ENCODE measurements at regions not wholly inside any gene's neighbourhood (a gene's known extent, or its start where the extent isn't known, plus 50 kb on each side); places are given as distances from the start of the nearest gene placed in this dataset.
"Not testable (repeated sequence)": the region's sequence is repeated elsewhere in the genome, so short reads cannot be mapped to it uniquely, and the experiment has no call there.

DNA sequence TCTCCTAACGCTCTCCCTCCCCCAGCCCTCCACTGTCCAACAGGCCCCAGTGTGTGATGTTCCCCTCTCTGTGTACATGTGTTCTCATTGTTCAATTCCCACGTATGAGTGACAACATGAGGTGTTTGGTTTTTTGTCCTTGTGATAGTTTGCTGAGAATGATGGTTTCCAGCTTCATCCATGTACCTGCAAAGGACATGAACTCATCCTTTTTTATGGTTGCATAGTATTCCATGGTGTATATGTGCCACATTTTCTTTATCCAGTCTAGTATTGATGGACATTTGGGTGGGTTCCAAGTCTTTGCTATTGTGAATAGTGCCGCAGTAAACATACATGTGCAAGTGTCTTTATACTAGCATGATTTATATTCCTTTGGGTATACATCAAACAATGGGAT is 347.4 kb downstream of the MAGEE1 start:
- not testable (repeated sequence) for H3K4me3 ChIP-seq (ENCODE audit: insufficient read length, low read depth); H3K9ac ChIP-seq (ENCODE audit: insufficient read length, low read depth); H3K9me3 ChIP-seq (ENCODE audit: insufficient read depth, low read length); H3K36me3 ChIP-seq (ENCODE audit: insufficient read depth, insufficient read length, low read length); DNase-seq (ENCODE audit: low read depth, low spot score); H3K27me3 ChIP-seq (ENCODE audit: insufficient read depth, insufficient read length); H3K4me1 ChIP-seq (ENCODE audit: insufficient read depth, insufficient read length)

DNA sequence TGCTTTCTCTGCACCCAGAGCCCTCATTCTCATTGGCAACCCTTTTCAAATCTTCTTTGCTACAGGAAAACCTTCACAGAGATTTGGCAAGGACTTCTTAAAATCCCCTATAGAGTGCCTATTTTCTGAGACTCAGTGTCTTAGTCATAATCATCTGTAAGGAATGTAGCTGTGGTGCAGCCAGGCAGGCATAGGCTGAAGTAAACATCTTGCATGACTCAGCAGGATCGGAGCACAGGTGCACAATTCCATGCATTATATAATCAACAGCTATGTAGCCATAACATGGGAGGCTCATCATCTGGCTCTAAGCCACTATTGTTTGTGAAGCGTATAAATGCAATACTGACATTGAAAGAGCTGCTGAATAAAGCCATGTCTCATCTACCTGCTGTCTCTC is 368.8 kb downstream of the MAGEE1 start:
- DNase-seq (ENCODE audit: low read depth, low spot score), result no peak
- Histone ChIP-seq H3K4me1 (ENCODE audit: insufficient read depth, insufficient read length) (no peaks in the 10 kb centered on the region), H3K36me3 (ENCODE audit: insufficient read depth, insufficient read length, low read length) (no peaks in the 10 kb centered on the region)

DNA sequence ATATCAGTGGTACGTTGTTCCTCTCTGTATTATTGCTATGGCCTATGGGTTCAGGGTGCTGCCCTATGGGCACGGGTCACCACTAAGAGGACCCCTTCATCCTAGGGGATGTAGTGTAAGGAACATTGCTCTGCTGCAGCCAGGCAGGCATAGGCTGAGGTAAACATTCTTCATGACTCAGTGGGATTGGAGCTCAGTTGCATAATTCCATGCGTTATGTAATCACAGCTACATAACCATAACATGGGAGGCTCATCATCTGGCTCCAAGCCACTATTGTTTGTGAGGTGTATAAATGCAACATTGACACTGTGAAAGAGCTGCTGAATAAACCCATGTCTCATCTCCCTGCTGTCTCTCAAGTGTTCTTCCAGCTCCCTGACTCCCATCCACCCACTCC is 375.2 kb downstream of the MAGEE1 start:
- no peak overlapping the region for H3K9ac ChIP-seq (ENCODE audit: insufficient read length, low read depth)
- no peaks in the 10 kb centered on the region for H3K36me3 ChIP-seq (ENCODE audit: insufficient read depth, insufficient read length, low read length)
- H3K4me1 ChIP-seq (ENCODE audit: insufficient read depth, insufficient read length), result no peaks in the 10 kb centered on the region
- no peaks in the 10 kb centered on the region for H3K9me3 ChIP-seq (ENCODE audit: insufficient read depth, low read length)
- H3K4me3 ChIP-seq (ENCODE audit: insufficient read length, low read depth), result no peak overlapping the region
- no peaks in the 10 kb centered on the region for H3K27me3 ChIP-seq (ENCODE audit: insufficient read depth, insufficient read length)
- DNase-seq (ENCODE audit: low read depth, low spot score), result no peak
- no peak for TF ChIP-seq YY1 (IDR thresholded peaks at IDR 0.05; ENCODE audit: insufficient read depth, insufficient read length)

More for the DNA sequence above, 368.8 kb downstream of the MAGEE1 start:
- Histone ChIP-seq H3K27me3 (ENCODE audit: insufficient read depth, insufficient read length) (no peaks in the 10 kb centered on the region), H3K4me3 (ENCODE audit: insufficient read length, low read depth) (no peak overlapping the region), H3K9me3 (ENCODE audit: insufficient read depth, low read length) (no peaks in the 10 kb centered on the region), H3K9ac (ENCODE audit: insufficient read length, low read depth) (no peak overlapping the region)
- TF ChIP-seq YY1 (IDR thresholded peaks at IDR 0.05; ENCODE audit: insufficient read depth, insufficient read length) (no peak), SUZ12 (IDR thresholded peaks at IDR 0.05; ENCODE audit: extremely low read depth, insufficient read depth, insufficient read length) (no peak), ZNF274 (IDR thresholded peaks at IDR 0.05; ENCODE audit: low read depth, low read length) (no peak)

DNA sequence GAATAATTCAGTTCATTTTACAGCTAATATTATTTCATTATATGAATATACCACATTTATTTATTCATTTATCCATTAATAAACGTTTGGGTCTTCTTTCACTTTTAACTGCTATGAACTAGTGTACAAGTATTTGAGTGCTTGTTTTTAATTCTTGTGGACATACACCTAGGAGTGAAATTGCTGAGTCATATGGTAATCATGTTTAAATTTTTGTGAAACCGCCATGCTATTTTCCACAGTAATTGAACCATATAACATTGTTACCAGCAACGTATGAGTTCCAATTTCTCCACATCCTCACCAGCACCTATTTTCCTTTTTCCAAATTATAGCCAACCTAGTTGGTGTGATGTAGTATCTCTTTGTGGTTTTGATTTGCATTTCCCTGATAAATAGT is 388.2 kb downstream of the MAGEE1 start:
- Histone ChIP-seq H3K4me3 (ENCODE audit: insufficient read length, low read depth) (no peak overlapping the region), H3K4me1 (ENCODE audit: insufficient read depth, insufficient read length) (no peaks in the 10 kb centered on the region), H3K36me3 (ENCODE audit: insufficient read depth, insufficient read length, low read length) (no peaks in the 10 kb centered on the region), H3K9ac (ENCODE audit: insufficient read length, low read depth) (no peak overlapping the region), H3K9me3 (ENCODE audit: insufficient read depth, low read length) (no peaks in the 10 kb centered on the region), H3K27me3 (ENCODE audit: insufficient read depth, insufficient read length) (no peaks in the 10 kb centered on the region)
- no peak for TF ChIP-seq SUZ12 (IDR thresholded peaks at IDR 0.05; ENCODE audit: extremely low read depth, insufficient read depth, insufficient read length)
- DNase-seq (ENCODE audit: low read depth, low spot score), result no peak

DNA sequence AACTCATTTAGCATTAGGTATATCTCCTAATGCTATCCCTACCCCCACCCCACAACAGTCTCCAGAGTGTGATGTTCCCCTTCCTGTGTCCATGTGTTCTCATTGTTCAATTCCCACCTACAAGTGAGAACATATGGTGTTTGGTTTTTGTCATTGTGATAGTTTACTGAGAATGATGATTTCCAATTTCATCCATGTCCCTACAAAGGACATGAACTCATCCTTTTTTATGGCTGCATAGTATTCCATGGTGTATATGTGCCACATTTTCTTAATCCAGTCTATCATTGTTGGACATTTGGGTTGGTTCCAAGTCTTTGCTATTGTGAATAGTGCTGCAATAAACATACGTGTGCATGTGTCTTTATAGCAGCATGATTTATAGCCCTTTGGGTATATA is 389.8 kb downstream of the MAGEE1 start:
- H3K27me3 ChIP-seq (ENCODE audit: insufficient read depth, insufficient read length); DNase-seq (ENCODE audit: low read depth, low spot score): not testable (repeated sequence)

DNA sequence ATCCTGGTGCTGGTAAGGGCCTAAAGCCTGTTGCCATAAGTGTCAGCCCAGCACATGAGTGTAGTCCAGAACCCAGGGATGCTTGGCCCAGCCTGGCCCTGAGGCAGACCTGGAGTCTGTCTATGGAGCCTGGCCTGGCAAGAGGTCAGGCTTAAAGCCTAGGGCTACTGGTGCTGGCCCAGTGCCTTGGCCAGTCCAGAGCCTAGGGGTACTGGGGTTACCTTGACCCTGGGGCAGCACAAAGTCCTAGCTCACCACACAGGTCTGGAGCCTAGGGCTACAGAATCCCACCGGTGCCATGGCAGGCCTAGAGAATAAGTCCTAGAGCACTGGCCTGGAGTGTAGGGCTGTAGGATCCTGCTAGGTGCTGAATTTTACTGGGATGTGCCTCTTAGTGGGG is 393.8 kb downstream of the MAGEE1 start:
- no peaks in the 10 kb centered on the region for H3K9me3 ChIP-seq (ENCODE audit: insufficient read depth, low read length)
- DNase-seq (ENCODE audit: low read depth, low spot score), result no peak
- no peak overlapping the region for H3K9ac ChIP-seq (ENCODE audit: insufficient read length, low read depth)
- TF ChIP-seq ZNF274 (IDR thresholded peaks at IDR 0.05; ENCODE audit: low read depth, low read length), result no peak
- no peak for TF ChIP-seq YY1 (IDR thresholded peaks at IDR 0.05; ENCODE audit: insufficient read depth, insufficient read length)
- no peak for TF ChIP-seq SUZ12 (IDR thresholded peaks at IDR 0.05; ENCODE audit: extremely low read depth, insufficient read depth, insufficient read length)
- no peaks in the 10 kb centered on the region for H3K36me3 ChIP-seq (ENCODE audit: insufficient read depth, insufficient read length, low read length)
- H3K4me1 ChIP-seq (ENCODE audit: insufficient read depth, insufficient read length), result no peaks in the 10 kb centered on the region
- H3K4me3 ChIP-seq (ENCODE audit: insufficient read length, low read depth), result no peak overlapping the region
- no peaks in the 10 kb centered on the region for H3K27me3 ChIP-seq (ENCODE audit: insufficient read depth, insufficient read length)

More for the DNA sequence above, 389.8 kb downstream of the MAGEE1 start:
- not testable (repeated sequence) for H3K4me3 ChIP-seq (ENCODE audit: insufficient read length, low read depth); H3K9me3 ChIP-seq (ENCODE audit: insufficient read depth, low read length); H3K36me3 ChIP-seq (ENCODE audit: insufficient read depth, insufficient read length, low read length); H3K4me1 ChIP-seq (ENCODE audit: insufficient read depth, insufficient read length); H3K9ac ChIP-seq (ENCODE audit: insufficient read length, low read depth)

DNA sequence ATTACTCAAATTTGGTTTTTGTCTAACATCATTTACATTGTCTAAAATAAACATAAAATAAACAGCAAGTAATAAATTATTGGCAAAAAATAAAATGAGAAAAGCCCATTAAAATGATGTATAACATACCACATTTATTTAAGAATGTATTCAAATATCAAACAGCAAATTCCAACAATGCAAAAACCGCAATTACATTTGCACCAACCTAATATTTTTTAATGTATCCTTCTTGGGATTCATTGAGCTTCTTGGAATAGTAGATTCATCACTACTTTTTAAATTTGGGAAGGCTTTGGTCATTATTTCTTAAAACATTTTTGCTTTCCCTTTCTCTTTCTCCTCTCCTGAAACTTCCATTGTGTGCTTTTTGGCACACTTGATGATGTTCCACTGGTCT is 400.2 kb downstream of the MAGEE1 start:
- H3K27me3 ChIP-seq (ENCODE audit: insufficient read depth, insufficient read length), result no peaks in the 10 kb centered on the region
- H3K9me3 ChIP-seq (ENCODE audit: insufficient read depth, low read length), result no peaks in the 10 kb centered on the region
- no peak for DNase-seq (ENCODE audit: low read depth, low spot score)
- H3K4me3 ChIP-seq (ENCODE audit: insufficient read length, low read depth), result no peak overlapping the region
- no peaks in the 10 kb centered on the region for H3K4me1 ChIP-seq (ENCODE audit: insufficient read depth, insufficient read length)
- H3K36me3 ChIP-seq (ENCODE audit: insufficient read depth, insufficient read length, low read length), result no peaks in the 10 kb centered on the region
- no peak overlapping the region for H3K9ac ChIP-seq (ENCODE audit: insufficient read length, low read depth)
- TF ChIP-seq ZNF274 (IDR thresholded peaks at IDR 0.05; ENCODE audit: low read depth, low read length), result no peak
- no peak for TF ChIP-seq YY1 (IDR thresholded peaks at IDR 0.05; ENCODE audit: insufficient read depth, insufficient read length)
- no peak for TF ChIP-seq SUZ12 (IDR thresholded peaks at IDR 0.05; ENCODE audit: extremely low read depth, insufficient read depth, insufficient read length)

DNA sequence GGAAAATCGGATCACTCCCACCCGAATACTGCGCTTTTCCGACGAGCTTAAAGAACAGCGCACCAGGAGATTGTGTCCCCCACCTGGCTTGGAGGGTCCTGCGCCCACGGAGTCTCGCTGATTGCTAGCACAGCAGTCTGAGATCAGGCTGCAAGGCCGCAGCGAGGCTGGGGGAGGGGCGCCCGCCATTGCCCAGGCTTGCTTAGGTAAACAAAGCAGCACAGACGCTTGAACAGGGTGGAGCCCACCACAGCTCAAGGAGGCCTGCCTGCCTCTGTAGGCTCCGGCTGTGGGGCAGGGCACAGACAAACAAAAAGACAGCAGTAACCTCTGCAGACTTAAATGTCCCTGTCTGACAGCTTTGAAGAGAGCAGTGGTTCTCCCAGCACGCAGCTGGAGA is 413.4 kb downstream of the MAGEE1 start:
- not testable (repeated sequence) for H3K4me3 ChIP-seq (ENCODE audit: insufficient read length, low read depth); H3K9ac ChIP-seq (ENCODE audit: insufficient read length, low read depth); H3K36me3 ChIP-seq (ENCODE audit: insufficient read depth, insufficient read length, low read length); H3K4me1 ChIP-seq (ENCODE audit: insufficient read depth, insufficient read length); H3K27me3 ChIP-seq (ENCODE audit: insufficient read depth, insufficient read length)
- H3K9me3 ChIP-seq (ENCODE audit: insufficient read depth, low read length), result peaks cover 13% of the 10 kb centered on the region; the same call in 1 of the 2 replicates
- peak; percentile 22 for DNase-seq (ENCODE audit: low read depth, low spot score)

Data from NT2/D1 (cell line).